WERI-Rb-1 (cell line): ENCODE measurements at regions not wholly inside any gene's neighbourhood (a gene's known extent, or its start where the extent isn't known, plus 50 kb on each side); places are given as distances from the start of the nearest gene placed in this dataset.

Experiments used
- DNase-seq: peaks from one replicate; pipeline ENCODE4 v3.0.0-alpha.2; 2020
- H3K27ac ChIP-seq: fragments of 250-450 bp; sonication (Bioruptor Pico); 2 replicates; pipeline ENCODE4 v1.5.1; 2020; ENCODE audit warnings: mild to moderate bottlenecking, moderate library complexity
- H3K27me3 ChIP-seq: fragments of 250-450 bp; sonication (Bioruptor Pico); 2 replicates; pipeline ENCODE4 v1.5.1; 2021; ENCODE audit warnings: mild to moderate bottlenecking, low read depth, moderate library complexity; ENCODE audit not compliant: insufficient read depth, severe bottlenecking
- H3K36me3 ChIP-seq: fragments of 250-450 bp; sonication (Bioruptor Pico); 2 replicates; pipeline ENCODE4 v1.5.1; 2020; ENCODE audit warnings: mild to moderate bottlenecking, moderate library complexity
- H3K4me3 ChIP-seq: 2 replicates; pipeline ENCODE4 v1.5.1; 2011; ENCODE audit warnings: low read depth, mild to moderate bottlenecking, control low read depth, low read length
- H3K9me3 ChIP-seq: fragments of 250-450 bp; sonication (Bioruptor Pico); 2 replicates; pipeline ENCODE4 v1.5.1; 2021; ENCODE audit warnings: mild to moderate bottlenecking, moderate library complexity; ENCODE audit not compliant: severe bottlenecking
- CTCF ChIP-seq: IDR thresholded peaks from 2 replicates; pipeline ENCODE4 v1.5.1; 2011; ENCODE audit warnings: low read depth, mild to moderate bottlenecking, control low read depth, inconsistent platforms, low read length

GRCh38 chr6:165012183-165012582 lies 297.2 kb downstream of the C6orf118 start:
- Histone ChIP-seq H3K27ac (no peak overlapping the region), H3K36me3 (no peaks in the 10 kb centered on the region), H3K9me3 (no peaks in the 10 kb centered on the region), H3K4me3 (no peak overlapping the region), H3K27me3 (no peaks in the 10 kb centered on the region)
- TF ChIP-seq CTCF = no peak
- DNase-seq = no peak

GRCh38 chr6:165010556-165011535 lies 298.6 kb downstream of the C6orf118 start:
- no peak overlapping the region for H3K4me3 ChIP-seq
- H3K27me3 ChIP-seq = no peaks in the 10 kb centered on the region
- H3K27ac ChIP-seq = no peak overlapping the region
- no peak for DNase-seq
- no peaks in the 10 kb centered on the region for H3K9me3 ChIP-seq
- TF ChIP-seq CTCF = no peak
- no peaks in the 10 kb centered on the region for H3K36me3 ChIP-seq

- no peak for DNase-seq
- H3K36me3 ChIP-seq = no peaks in the 10 kb centered on the region
- no peak overlapping the region for H3K27ac ChIP-seq
- no peaks in the 10 kb centered on the region for H3K9me3 ChIP-seq
- H3K4me3 ChIP-seq = no peak overlapping the region
- H3K27me3 ChIP-seq = no peaks in the 10 kb centered on the region
- TF ChIP-seq CTCF = no peak
Observed at GRCh38 chr6:165008971-165009370, 300.4 kb downstream of the C6orf118 start.

DNA sequence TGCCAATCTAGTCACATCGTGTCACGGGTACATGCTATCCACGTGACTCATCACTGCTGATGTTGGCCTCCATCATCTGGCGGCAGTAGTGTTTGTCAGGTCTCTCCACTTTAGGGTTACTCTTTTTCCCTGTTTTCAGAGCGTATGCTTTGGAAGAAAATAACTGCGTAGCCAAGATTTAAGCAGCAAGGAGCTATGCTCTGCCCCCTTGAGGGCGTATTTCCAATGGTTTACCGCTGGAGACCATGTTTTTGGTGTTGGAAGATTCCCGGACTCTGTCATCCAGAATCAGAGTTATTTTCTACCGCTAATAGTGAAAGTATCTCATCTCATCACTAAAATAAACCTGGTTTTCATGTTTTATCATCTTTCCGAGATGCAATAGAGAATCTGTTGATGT lies 306.5 kb downstream of the C6orf118 start:
- TF ChIP-seq CTCF = no peak
- Histone ChIP-seq H3K4me3 (no peak overlapping the region), H3K9me3 (peaks cover 4% of the 10 kb centered on the region), H3K36me3 (no peaks in the 10 kb centered on the region), H3K27me3 (no peaks in the 10 kb centered on the region), H3K27ac (no peak overlapping the region)
- no peak for DNase-seq

- H3K4me3 ChIP-seq = no peak overlapping the region
- H3K36me3 ChIP-seq = no peaks in the 10 kb centered on the region
- no peak for TF ChIP-seq CTCF
- peaks cover 4% of the 10 kb centered on the region for H3K9me3 ChIP-seq
- H3K27me3 ChIP-seq = no peaks in the 10 kb centered on the region
- no peak for DNase-seq
- no peak overlapping the region for H3K27ac ChIP-seq
Observed at GRCh38 chr6:165002358-165002757, 307.0 kb downstream of the C6orf118 start.
